HG03575 (cell line): ENCODE measurements at regions not wholly inside any gene's neighbourhood (a gene's known extent, or its start where the extent isn't known, plus 50 kb on each side); places are given as distances from the start of the nearest gene placed in this dataset.

Experiments used
- ATAC-seq: cut with Tn5 transposase; IDR thresholded peaks from one replicate; pipeline ENCODE4 v1.9.1; 2021; ENCODE audit not compliant: unreplicated experiment, insufficient number of reproducible peaks, low FRiP score; ENCODE audit errors: extremely low read depth

DNA sequence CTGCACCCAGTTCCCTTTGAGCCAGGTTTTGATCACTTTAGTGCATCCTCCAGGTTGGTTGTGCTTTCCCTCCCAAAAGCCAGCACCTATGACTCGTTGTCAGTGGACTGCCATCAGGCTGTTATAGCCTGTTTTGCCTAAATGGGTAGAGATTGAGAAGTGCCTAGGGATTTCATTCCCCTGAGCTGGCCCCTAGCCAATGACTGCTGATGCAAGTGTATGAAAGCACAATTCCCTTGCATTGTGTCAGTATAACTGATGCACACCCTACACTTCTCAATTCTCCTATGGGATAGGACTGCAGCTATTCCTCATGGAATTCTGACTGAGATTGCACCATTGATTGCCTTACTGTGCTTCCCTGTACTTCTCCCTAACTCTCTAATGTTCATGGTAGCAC, 102.1 kb upstream of the ARPP21 start:
- no peak for ATAC-seq

DNA sequence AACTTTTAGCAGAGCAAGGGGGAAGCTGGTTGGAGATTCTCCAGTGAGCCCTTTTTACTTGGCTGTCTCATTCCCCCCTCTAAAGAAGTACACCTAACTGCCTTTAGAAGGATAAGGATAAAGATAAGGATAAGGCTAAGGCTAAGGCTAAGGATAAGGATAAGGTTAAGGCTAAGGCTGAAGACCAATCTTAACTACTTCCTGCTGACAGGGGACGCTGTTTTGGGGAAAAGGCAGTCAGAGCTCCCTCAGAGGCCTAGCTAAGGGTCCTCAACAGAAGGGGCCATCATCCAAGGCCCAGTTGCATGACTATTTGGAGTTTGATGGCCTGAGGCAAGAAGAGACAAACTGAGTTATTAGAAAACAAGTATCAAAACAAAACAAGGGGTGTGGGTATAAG, 94.3 kb upstream of the ARPP21 start:
- no peak for ATAC-seq

DNA sequence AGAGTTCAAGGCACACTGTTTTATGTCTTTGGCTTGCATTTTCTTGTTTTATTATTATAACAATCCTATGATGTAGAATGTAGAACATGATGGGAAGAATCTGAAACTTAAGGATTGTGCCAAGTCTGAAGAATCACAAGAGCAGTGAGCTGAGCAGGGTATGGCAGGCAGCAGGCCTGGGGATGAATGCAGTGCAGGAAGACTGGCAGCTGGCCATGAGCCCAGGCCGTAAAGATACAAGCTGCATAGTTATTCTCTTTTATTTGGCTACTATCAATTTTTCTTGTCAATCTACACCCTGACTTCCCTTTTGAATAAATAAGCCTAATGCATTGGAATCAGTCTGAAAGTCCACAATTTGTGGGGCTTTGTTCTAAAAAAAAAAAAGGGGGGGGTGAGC, 89.6 kb upstream of the ARPP21 start:
- no peak for ATAC-seq

DNA sequence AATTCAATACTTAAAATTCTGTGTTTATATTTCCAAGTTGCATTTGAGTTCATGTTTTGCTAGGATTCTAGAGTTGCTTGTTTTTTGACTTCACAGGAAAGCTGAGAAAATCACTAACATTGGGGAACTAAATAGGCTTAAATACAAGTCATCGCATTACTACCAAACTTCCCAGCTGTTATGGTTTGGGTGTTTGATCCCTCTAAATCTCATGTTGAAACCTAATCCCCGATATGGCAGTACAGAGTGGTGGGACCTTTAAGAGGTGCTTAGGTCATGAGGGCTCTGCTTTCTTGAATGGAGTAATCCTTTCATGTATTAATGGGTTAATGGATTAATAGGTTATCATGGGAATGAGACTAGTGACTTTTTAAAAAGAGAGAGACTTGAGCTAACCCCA, 77.2 kb upstream of the ARPP21 start:
- ATAC-seq: no peak

DNA sequence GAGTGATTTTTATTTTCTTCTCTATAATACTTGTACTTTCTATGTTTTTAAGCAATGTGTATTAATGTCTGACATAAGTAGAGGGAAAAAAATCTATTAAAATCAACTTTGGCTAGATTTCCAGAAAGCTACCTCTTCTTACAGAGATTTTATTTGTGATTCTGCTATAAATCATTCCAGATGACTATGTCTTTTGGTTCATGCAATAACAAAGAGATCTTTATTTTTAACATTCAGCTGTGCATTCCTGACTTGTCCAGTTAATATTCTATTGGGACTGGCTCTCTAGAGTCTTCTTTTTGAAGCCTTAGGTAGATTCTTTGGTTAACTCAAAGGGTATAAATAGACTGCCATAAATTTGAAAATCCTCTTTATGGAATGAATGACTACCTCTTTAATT, 74.3 kb upstream of the ARPP21 start:
- ATAC-seq: no peak
